ENCODE measurements at regions not wholly inside any gene's neighbourhood (a gene's known extent, or its start where the extent isn't known, plus 50 kb on each side); places are given as distances from the start of the nearest gene placed in this dataset.

DNA sequence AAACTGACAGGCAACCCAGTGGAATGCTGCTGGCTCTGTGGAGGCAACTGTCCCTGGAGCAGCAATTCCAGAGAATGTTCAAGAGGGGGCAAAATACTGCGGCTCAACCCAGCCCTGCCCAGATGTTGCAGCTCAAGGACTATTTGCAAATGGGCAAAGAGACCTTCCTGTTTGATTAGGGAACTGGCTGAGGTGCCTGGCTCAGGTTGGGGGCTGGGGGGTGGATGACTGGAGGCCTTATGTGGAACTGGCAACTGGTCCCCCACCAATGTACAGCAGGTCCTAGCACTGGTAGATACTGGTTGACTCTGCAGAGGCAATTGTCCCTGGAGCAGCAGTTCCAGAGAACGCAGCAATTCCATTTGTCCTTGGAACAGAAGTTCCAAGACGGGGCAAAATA lies 302.5 kb downstream of the ZPLD1 start:
- no TSS peak for BruUV-seq (replicated peaks)

More for the DNA sequence above, 302.5 kb downstream of the ZPLD1 start:
- WGBS (ENCODE audit: insufficient coverage, insufficient replicate concordance, low lambda C conversion rate, missing lambda C conversion rate), result 44% methylated on average over 3 of the region's 3 CpGs
- Histone ChIP-seq H4K20me1 (ENCODE audit: control insufficient read depth, insufficient read depth) (no peaks in the 10 kb centered on the region), H3K79me2 (ENCODE audit: control insufficient read depth, insufficient read depth, low read length) (no peaks in the 10 kb centered on the region), H3K27ac (ENCODE audit: control insufficient read depth, insufficient read depth) (no peak overlapping the region), H3K36me3 (ENCODE audit: control insufficient read depth in 2 of 2, insufficient read depth in 2 of 2, low read length in 1 of 2) (no peaks in the 10 kb centered on the region), H3K4me1 (ENCODE audit: control insufficient read depth, insufficient read depth, low read length) (no peaks in the 10 kb centered on the region), H2AFZ (ENCODE audit: control insufficient read depth, low read depth, low read length) (no peak overlapping the region), H3K27me3 (replicated peaks in 1 of 2; ENCODE audit: control insufficient read depth in 2 of 2, insufficient read depth in 2 of 2, low read length in 1 of 2) (no peaks in the 10 kb centered on the region; a peak in 1 of 4 replicates), H3K9ac (ENCODE audit: control insufficient read depth, insufficient read depth, low read length) (no peak overlapping the region), H3K4me2 (ENCODE audit: control insufficient read depth, insufficient read depth) (no peak overlapping the region), H3K9me3 (replicated peaks; ENCODE audit: control insufficient read depth, insufficient read depth, low read length) (no peaks in the 10 kb centered on the region), H3K4me3 (no peak overlapping the region)
- DNase-seq (ENCODE audit: low read depth, low spot score) (no peak), FAIRE-seq (no peak), ATAC-seq (no peak)
- POLR2A ChIA-PET, result no interaction called here
- CTCF ChIA-PET, result no interaction called here
- intact Hi-C loops (cut with micrococcal nuclease; ENCODE audit: unreplicated experiment) (no loop called here), in situ Hi-C loops (cut with MboI) (no loop called here)
- TF ChIP-seq EED (IDR thresholded peaks at IDR 0.05; ENCODE audit: low read depth) (no peak), EGR1 (IDR thresholded peaks at IDR 0.05; ENCODE audit: borderline replicate concordance in 1 of 2, low read depth in 2 of 2, low read length in 2 of 2) (no peak), SUZ12 (IDR thresholded peaks at IDR 0.05; ENCODE audit: unreplicated experiment) (no peak), NRF1 (conservative IDR thresholded peaks at IDR 0.05; ENCODE audit: low read depth, low read length) (no peak), NFYA (IDR thresholded peaks at IDR 0.05; ENCODE audit: borderline replicate concordance, low read depth, low read length) (no peak), TAF1 (IDR thresholded peaks at IDR 0.05; ENCODE audit: borderline replicate concordance, low read depth, low read length) (no peak), SUPT20H (IDR thresholded peaks at IDR 0.05; ENCODE audit: borderline replicate concordance, control insufficient read depth, low read depth, low read length) (no peak), SKIL (IDR thresholded peaks at IDR 0.05; ENCODE audit: low read depth, poor library complexity, severe bottlenecking) (no peak), MTA2 (IDR thresholded peaks at IDR 0.05; ENCODE audit: low read depth) (no peak), E2F8 (IDR thresholded peaks at IDR 0.05; ENCODE audit: low read depth, partially characterized antibody) (no peak), SP1 (IDR thresholded peaks at IDR 0.05; ENCODE audit: low read depth, low read length) (no peak), RCOR1 (conservative IDR thresholded peaks at IDR 0.05; ENCODE audit: low read depth, low read length) (no peak), FOXK2 (IDR thresholded peaks at IDR 0.05) (no peak), CBX5 (IDR thresholded peaks at IDR 0.05; ENCODE audit: low read depth) (no peak), TCF12 (IDR thresholded peaks at IDR 0.05; ENCODE audit: low read depth, low read length) (no peak), CHD1 (IDR thresholded peaks at IDR 0.05; ENCODE audit: low read depth, low read length) (no peak)
- RAD21 ChIA-PET (ENCODE audit: unreplicated experiment), result no interaction called here
- SMC1A ChIA-PET (ENCODE audit: uncharacterized antibody, unreplicated experiment), result no interaction called here
